ENCODE measurements at regions not wholly inside any gene's neighbourhood (a gene's known extent, or its start where the extent isn't known, plus 50 kb on each side); places are given as distances from the start of the nearest gene placed in this dataset.

DNA sequence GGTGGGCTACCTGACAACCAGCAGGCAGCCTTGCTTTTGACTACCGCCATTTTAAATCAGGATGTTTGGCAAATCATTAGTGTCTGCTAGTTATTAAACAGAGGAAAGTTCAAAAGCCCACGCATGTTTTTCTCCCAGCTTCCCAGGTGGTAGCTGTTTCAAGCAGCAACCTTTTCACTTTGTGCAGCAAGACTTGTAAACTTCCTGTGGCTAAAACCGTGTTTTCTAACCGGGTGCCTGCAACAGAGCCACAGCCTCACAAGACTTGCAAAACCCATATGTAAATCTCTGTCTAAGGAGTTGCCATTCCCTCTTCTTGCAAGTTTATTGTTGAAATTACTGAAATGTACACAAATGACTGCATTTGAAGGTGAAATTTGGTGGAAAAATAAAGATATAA, 633.1 kb downstream of the BCL11A start:
- TF ChIP-seq GLIS3 (CRISPR knock-in tag; IDR thresholded peaks at IDR 0.05) (no peak), CSDC2 (CRISPR knock-in tag; IDR thresholded peaks at IDR 0.05) (no peak), ZNF70 (CRISPR knock-in tag; IDR thresholded peaks at IDR 0.05) (no peak), RARB (CRISPR knock-in tag; IDR thresholded peaks at IDR 0.05) (no peak)
- TF ChIP-seq, protein P1, sequence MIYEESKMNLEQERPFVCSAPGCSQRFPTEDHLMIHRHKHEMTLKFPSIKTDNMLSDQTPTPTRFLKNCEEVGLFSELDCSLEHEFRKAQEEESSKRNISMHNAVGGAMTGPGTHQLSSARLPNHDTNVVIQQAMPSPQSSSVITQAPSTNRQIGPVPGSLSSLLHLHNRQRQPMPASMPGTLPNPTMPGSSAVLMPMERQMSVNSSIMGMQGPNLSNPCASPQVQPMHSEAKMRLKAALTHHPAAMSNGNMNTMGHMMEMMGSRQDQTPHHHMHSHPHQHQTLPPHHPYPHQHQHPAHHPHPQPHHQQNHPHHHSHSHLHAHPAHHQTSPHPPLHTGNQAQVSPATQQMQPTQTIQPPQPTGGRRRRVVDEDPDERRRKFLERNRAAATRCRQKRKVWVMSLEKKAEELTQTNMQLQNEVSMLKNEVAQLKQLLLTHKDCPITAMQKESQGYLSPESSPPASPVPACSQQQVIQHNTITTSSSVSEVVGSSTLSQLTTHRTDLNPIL (CRISPR knock-in tag; IDR thresholded peaks at IDR 0.05; ENCODE audit: low read depth), result no peak
- ATAC-seq, result no peak

DNA sequence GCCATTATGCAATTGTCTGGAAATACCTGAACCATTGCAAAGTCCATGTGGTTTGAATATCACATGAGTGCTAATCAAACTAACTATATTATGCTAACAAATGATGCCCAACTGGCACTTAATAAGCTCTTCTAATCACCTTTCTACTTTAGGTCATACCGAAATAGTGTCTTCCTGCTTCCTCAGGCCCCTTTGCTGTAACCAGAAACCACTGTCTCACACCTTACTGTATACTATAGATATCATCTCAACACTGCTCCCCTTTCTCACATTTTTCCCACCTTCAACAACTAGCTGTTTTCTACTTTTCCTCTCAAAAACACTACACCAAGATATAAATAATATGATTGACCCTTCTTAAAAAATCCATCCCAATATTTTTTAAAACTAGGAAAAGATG, 633.9 kb downstream of the BCL11A start:
- TF ChIP-seq, protein P2, sequence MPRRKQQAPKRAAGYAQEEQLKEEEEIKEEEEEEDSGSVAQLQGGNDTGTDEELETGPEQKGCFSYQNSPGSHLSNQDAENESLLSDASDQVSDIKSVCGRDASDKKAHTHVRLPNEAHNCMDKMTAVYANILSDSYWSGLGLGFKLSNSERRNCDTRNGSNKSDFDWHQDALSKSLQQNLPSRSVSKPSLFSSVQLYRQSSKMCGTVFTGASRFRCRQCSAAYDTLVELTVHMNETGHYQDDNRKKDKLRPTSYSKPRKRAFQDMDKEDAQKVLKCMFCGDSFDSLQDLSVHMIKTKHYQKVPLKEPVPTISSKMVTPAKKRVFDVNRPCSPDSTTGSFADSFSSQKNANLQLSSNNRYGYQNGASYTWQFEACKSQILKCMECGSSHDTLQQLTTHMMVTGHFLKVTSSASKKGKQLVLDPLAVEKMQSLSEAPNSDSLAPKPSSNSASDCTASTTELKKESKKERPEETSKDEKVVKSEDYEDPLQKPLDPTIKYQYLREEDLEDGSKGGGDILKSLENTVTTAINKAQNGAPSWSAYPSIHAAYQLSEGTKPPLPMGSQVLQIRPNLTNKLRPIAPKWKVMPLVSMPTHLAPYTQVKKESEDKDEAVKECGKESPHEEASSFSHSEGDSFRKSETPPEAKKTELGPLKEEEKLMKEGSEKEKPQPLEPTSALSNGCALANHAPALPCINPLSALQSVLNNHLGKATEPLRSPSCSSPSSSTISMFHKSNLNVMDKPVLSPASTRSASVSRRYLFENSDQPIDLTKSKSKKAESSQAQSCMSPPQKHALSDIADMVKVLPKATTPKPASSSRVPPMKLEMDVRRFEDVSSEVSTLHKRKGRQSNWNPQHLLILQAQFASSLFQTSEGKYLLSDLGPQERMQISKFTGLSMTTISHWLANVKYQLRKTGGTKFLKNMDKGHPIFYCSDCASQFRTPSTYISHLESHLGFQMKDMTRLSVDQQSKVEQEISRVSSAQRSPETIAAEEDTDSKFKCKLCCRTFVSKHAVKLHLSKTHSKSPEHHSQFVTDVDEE (CRISPR knock-in tag; IDR thresholded peaks at IDR 0.05), result no peak
- TF ChIP-seq TOX (CRISPR knock-in tag; IDR thresholded peaks at IDR 0.05; ENCODE audit: borderline replicate concordance), result no peak
- TF ChIP-seq BACH2 (CRISPR knock-in tag; IDR thresholded peaks at IDR 0.05; ENCODE audit: borderline replicate concordance), result no peak
- no peak for TF ChIP-seq PPARA (CRISPR knock-in tag; IDR thresholded peaks at IDR 0.05; ENCODE audit: borderline replicate concordance)
- TF ChIP-seq, protein P3, sequence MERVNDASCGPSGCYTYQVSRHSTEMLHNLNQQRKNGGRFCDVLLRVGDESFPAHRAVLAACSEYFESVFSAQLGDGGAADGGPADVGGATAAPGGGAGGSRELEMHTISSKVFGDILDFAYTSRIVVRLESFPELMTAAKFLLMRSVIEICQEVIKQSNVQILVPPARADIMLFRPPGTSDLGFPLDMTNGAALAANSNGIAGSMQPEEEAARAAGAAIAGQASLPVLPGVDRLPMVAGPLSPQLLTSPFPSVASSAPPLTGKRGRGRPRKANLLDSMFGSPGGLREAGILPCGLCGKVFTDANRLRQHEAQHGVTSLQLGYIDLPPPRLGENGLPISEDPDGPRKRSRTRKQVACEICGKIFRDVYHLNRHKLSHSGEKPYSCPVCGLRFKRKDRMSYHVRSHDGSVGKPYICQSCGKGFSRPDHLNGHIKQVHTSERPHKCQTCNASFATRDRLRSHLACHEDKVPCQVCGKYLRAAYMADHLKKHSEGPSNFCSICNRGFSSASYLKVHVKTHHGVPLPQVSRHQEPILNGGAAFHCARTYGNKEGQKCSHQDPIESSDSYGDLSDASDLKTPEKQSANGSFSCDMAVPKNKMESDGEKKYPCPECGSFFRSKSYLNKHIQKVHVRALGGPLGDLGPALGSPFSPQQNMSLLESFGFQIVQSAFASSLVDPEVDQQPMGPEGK (CRISPR knock-in tag; IDR thresholded peaks at IDR 0.05; ENCODE audit: borderline replicate concordance), result no peak
- TF ChIP-seq ZNF70 (CRISPR knock-in tag; IDR thresholded peaks at IDR 0.05), result no peak
- no peak for TF ChIP-seq ZNF8 (CRISPR knock-in tag; IDR thresholded peaks at IDR 0.05)
- no peak for TF ChIP-seq TCF4 (CRISPR knock-in tag; IDR thresholded peaks at IDR 0.05; ENCODE audit: borderline replicate concordance)
- TF ChIP-seq, protein P4, sequence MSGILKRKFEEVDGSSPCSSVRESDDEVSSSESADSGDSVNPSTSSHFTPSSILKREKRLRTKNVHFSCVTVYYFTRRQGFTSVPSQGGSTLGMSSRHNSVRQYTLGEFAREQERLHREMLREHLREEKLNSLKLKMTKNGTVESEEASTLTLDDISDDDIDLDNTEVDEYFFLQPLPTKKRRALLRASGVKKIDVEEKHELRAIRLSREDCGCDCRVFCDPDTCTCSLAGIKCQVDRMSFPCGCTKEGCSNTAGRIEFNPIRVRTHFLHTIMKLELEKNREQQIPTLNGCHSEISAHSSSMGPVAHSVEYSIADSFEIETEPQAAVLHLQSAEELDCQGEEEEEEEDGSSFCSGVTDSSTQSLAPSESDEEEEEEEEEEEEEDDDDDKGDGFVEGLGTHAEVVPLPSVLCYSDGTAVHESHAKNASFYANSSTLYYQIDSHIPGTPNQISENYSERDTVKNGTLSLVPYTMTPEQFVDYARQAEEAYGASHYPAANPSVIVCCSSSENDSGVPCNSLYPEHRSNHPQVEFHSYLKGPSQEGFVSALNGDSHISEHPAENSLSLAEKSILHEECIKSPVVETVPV (CRISPR knock-in tag; IDR thresholded peaks at IDR 0.05), result no peak
- no peak for TF ChIP-seq ISL1 (CRISPR knock-in tag; IDR thresholded peaks at IDR 0.05)
- TF ChIP-seq RARB (CRISPR knock-in tag; IDR thresholded peaks at IDR 0.05), result no peak
- no peak for TF ChIP-seq SNAI2 (CRISPR knock-in tag; IDR thresholded peaks at IDR 0.05)
- TF ChIP-seq GLIS3 (CRISPR knock-in tag; IDR thresholded peaks at IDR 0.05), result no peak
- TF ChIP-seq ARNTL (CRISPR knock-in tag; IDR thresholded peaks at IDR 0.05; ENCODE audit: borderline replicate concordance, low read depth), result no peak
- no peak for TF ChIP-seq ZNF565 (CRISPR knock-in tag; conservative IDR thresholded peaks at IDR 0.05; ENCODE audit: low read depth)
- TF ChIP-seq, protein P5, sequence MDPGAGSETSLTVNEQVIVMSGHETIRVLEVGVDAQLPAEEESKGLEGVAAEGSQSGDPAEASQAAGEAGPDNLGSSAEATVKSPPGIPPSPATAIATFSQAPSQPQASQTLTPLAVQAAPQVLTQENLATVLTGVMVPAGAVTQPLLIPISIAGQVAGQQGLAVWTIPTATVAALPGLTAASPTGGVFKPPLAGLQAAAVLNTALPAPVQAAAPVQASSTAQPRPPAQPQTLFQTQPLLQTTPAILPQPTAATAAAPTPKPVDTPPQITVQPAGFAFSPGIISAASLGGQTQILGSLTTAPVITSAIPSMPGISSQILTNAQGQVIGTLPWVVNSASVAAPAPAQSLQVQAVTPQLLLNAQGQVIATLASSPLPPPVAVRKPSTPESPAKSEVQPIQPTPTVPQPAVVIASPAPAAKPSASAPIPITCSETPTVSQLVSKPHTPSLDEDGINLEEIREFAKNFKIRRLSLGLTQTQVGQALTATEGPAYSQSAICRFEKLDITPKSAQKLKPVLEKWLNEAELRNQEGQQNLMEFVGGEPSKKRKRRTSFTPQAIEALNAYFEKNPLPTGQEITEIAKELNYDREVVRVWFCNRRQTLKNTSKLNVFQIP (CRISPR knock-in tag; IDR thresholded peaks at IDR 0.05; ENCODE audit: borderline replicate concordance, low read depth), result no peak
- TF ChIP-seq OSR1 (CRISPR knock-in tag; IDR thresholded peaks at IDR 0.05), result no peak
- TF ChIP-seq ESRRG (CRISPR knock-in tag; IDR thresholded peaks at IDR 0.05), result no peak
- no peak for TF ChIP-seq ZC3H10 (CRISPR knock-in tag; IDR thresholded peaks at IDR 0.05)
- TF ChIP-seq, protein P1 (CRISPR knock-in tag; IDR thresholded peaks at IDR 0.05; ENCODE audit: low read depth), result no peak
- no peak for ATAC-seq
